ENCODE measurements at regions not wholly inside any gene's neighbourhood (a gene's known extent, or its start where the extent isn't known, plus 50 kb on each side); places are given as distances from the start of the nearest gene placed in this dataset.

GRCh38 chr5:54387659-54388232 is 67.8 kb upstream of the HSPB3 start:
- TF ChIP-seq CTCF (IDR thresholded peaks at IDR 0.05; ENCODE audit: low read depth, low read length, missing input control) (no peak), ZBTB33 (IDR thresholded peaks at IDR 0.05) (no peak), MAX (IDR thresholded peaks at IDR 0.05) (no peak), HNF4A (conservative IDR thresholded peaks at IDR 0.05) (no peak)
